Lower leg skin (tissue), 3 donors: ENCODE measurements at regions not wholly inside any gene's neighbourhood (a gene's known extent, or its start where the extent isn't known, plus 50 kb on each side); places are given as distances from the start of the nearest gene placed in this dataset.

Source experiments
- POLR2A ChIP-seq, 2 donors: fragments of 450-650 bp; IDR thresholded peaks; one replicate each; pipeline ENCODE4 v1.6.1; 2016 to 2017; ENCODE audit warnings: antibody characterized with exemption in 2 of 2, mild to moderate bottlenecking in 1 of 2, moderate library complexity in 1 of 2
- TF ChIP-seq, protein P1 (sequence below), 3 donors: fragments of 450-650 bp; IDR thresholded peaks; one replicate each; pipeline ENCODE4 v1.5.1; 2016; ENCODE audit warnings: antibody characterized with exemption in 3 of 3, mild to moderate bottlenecking in 3 of 3, moderate library complexity in 2 of 3

GRCh38 chr13:107185889-107186288 is 618.0 kb upstream of the ARGLU1 start:
- no peak for TF ChIP-seq POLR2A (IDR thresholded peaks at IDR 0.05)
- TF ChIP-seq, protein P1, sequence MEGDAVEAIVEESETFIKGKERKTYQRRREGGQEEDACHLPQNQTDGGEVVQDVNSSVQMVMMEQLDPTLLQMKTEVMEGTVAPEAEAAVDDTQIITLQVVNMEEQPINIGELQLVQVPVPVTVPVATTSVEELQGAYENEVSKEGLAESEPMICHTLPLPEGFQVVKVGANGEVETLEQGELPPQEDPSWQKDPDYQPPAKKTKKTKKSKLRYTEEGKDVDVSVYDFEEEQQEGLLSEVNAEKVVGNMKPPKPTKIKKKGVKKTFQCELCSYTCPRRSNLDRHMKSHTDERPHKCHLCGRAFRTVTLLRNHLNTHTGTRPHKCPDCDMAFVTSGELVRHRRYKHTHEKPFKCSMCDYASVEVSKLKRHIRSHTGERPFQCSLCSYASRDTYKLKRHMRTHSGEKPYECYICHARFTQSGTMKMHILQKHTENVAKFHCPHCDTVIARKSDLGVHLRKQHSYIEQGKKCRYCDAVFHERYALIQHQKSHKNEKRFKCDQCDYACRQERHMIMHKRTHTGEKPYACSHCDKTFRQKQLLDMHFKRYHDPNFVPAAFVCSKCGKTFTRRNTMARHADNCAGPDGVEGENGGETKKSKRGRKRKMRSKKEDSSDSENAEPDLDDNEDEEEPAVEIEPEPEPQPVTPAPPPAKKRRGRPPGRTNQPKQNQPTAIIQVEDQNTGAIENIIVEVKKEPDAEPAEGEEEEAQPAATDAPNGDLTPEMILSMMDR (IDR thresholded peaks at IDR 0.05), result no peak
